Neuron (in vitro differentiated cells): ENCODE measurements at regions not wholly inside any gene's neighbourhood (a gene's known extent, or its start where the extent isn't known, plus 50 kb on each side); places are given as distances from the start of the nearest gene placed in this dataset.
"Not testable (repeated sequence)": the region's sequence is repeated elsewhere in the genome, so short reads cannot be mapped to it uniquely, and the experiment has no call there.

Experiments
- H2AFZ ChIP-seq: one replicate; pipeline ENCODE4 v1.6.1; 2013; ENCODE audit warnings: low read depth, mild to moderate bottlenecking, inconsistent platforms, low read length, moderate library complexity
- H3K27me3 ChIP-seq: one replicate; pipeline ENCODE4 v1.6.1; 2013; ENCODE audit warnings: low read length; ENCODE audit not compliant: insufficient read depth
- H3K36me3 ChIP-seq: one replicate; pipeline ENCODE4 v1.6.1; 2013; ENCODE audit warnings: low read length; ENCODE audit not compliant: insufficient read depth
- H3K4me1 ChIP-seq: one replicate; pipeline ENCODE4 v1.6.1; 2013; ENCODE audit warnings: low read length; ENCODE audit not compliant: insufficient read depth
- H3K4me3 ChIP-seq: 2 replicates; pipeline ENCODE4 v1.5.1; 2013; ENCODE audit warnings: mild to moderate bottlenecking, low read length, moderate library complexity
- H3K9me3 ChIP-seq: one replicate; pipeline ENCODE4 v1.6.1; 2013; ENCODE audit warnings: low read length

DNA sequence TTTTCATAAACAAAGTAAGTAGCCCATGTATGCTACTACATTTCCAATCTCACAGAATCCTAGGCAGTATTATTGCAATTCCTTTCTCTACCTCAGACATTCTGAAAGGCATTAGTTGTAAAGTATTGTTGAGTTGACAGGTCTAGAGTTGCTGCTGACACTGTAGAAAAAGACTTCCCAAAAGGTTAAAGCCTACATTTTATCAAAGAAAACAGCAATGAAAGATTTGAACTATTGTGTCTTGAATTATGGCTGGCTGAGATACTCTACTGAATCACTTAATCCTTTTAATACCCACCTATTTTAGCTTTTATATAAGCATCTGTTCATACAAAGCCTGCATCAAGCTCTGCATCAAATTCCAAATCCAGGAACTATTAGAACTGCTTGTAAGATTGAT is 1082.0 kb downstream of the OLFM4 start:
- no peak overlapping the region for H3K4me3 ChIP-seq
- H3K4me1 ChIP-seq = peaks cover 2% of the 10 kb centered on the region
- no peaks in the 10 kb centered on the region for H3K9me3 ChIP-seq
- no peaks in the 10 kb centered on the region for H3K36me3 ChIP-seq
- H2AFZ ChIP-seq = no peak overlapping the region
- H3K27me3 ChIP-seq = no peaks in the 10 kb centered on the region

DNA sequence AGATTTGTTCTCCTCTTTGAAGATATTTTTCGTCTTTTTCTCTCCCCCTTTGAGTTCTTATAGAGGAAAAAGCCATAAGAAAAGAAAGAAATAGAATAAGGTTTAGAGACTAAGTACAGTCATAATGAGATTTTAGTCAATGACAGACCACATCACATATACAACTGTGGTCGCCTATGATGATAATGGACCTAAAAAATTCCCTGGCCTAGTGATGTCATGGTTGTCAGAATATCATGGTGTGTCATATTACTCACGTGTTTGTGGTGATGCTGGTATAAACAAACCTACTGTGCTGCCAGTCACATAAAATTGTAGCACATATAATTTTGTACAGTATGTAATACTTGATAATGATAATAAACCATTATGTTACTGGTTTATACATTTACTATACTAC is 1096.1 kb downstream of the OLFM4 start:
- Histone ChIP-seq H3K9me3 (no peaks in the 10 kb centered on the region), H2AFZ (no peak overlapping the region), H3K27me3 (no peaks in the 10 kb centered on the region), H3K4me1 (no peaks in the 10 kb centered on the region), H3K36me3 (no peaks in the 10 kb centered on the region), H3K4me3 (no peak overlapping the region)

DNA sequence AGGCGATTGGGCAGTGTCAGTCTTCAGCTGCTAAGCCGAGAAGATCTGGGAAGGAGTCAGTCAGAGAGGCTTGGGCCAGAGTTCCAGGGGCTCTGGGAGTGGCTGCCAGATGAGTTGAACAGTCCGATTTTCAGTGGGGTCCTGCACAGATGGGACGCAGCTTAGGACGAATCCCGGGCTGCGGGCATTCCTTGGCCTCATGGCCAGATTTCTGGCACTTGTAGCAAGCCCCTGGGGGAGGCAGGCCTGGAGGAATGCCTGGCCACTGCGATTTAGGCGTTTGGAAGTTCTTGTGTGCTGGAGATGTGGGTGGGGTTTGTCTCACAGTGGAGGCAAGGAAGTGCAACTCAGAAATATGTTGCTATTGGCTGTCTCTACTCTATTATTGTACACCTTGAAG is 1102.3 kb downstream of the OLFM4 start:
- not testable (repeated sequence) for H3K9me3 ChIP-seq, H3K4me3 ChIP-seq

DNA sequence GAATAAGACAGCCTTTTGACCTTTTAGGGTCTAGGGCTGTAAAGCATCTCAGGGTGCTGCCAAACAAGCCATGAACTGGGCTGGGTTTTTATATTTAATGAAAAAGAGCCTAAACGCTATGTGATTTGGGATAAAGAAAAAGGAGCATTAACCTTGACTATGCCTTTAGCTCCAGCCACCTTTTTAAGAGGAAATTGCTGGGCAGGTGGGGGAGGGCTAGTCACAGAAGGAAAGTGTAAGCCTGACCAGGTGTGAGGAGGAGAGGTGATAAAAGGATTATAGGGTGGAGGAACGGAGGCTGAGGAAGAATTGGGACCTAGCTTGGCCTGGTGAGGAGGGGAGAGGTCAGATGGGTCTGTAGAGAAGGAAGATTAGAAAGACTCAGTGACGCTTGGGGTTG is 1102.8 kb downstream of the OLFM4 start:
- H3K9me3 ChIP-seq, H3K4me1 ChIP-seq, H3K4me3 ChIP-seq, H3K27me3 ChIP-seq, H2AFZ ChIP-seq, H3K36me3 ChIP-seq: not testable (repeated sequence)

More for the DNA sequence above, 1102.3 kb downstream of the OLFM4 start:
- H3K27me3 ChIP-seq, H3K4me1 ChIP-seq, H2AFZ ChIP-seq, H3K36me3 ChIP-seq: not testable (repeated sequence)

DNA sequence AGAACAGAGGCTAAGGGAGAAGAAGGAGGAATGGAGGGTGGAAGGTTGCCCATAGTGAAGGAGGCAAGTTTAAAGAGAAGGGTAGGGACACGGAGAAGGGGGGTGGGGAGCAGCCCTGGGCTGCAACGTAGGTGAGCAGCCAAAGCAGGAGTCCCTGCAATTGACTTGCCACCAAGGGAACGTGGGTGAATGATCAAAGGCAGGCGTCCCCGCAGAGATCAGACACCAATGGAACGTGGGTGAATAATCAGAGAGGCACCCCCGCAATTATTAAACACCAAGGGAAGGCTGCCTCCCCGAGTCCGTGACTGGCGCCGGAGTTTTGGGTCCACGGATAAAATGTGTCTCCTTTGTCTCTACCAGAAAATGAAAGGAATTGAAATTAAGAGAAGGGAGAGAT is 1103.5 kb downstream of the OLFM4 start:
- H3K4me1 ChIP-seq, H3K36me3 ChIP-seq, H3K9me3 ChIP-seq, H3K4me3 ChIP-seq, H2AFZ ChIP-seq, H3K27me3 ChIP-seq: not testable (repeated sequence)

GRCh38 chr13:54132720-54133119 is 1104.1 kb downstream of the OLFM4 start:
- H3K9me3 ChIP-seq, H2AFZ ChIP-seq, H3K4me1 ChIP-seq, H3K4me3 ChIP-seq, H3K27me3 ChIP-seq, H3K36me3 ChIP-seq: not testable (repeated sequence)

- Histone ChIP-seq H3K4me3 (no peak overlapping the region), H3K4me1 (no peaks in the 10 kb centered on the region), H2AFZ (no peak overlapping the region), H3K9me3 (no peaks in the 10 kb centered on the region), H3K27me3 (no peaks in the 10 kb centered on the region), H3K36me3 (no peaks in the 10 kb centered on the region)
Observed at GRCh38 chr13:54133746-54134145, 1105.1 kb downstream of the OLFM4 start.

GRCh38 chr13:54144828-54145227 is 1116.2 kb downstream of the OLFM4 start:
- no peaks in the 10 kb centered on the region for H3K36me3 ChIP-seq
- H3K4me3 ChIP-seq = no peak overlapping the region
- no peak overlapping the region for H2AFZ ChIP-seq
- H3K9me3 ChIP-seq = no peaks in the 10 kb centered on the region
- H3K4me1 ChIP-seq = peaks cover 4% of the 10 kb centered on the region
- H3K27me3 ChIP-seq = no peaks in the 10 kb centered on the region

- Histone ChIP-seq H3K36me3 (no peaks in the 10 kb centered on the region), H3K27me3 (no peaks in the 10 kb centered on the region), H3K4me3 (no peak overlapping the region), H2AFZ (no peak overlapping the region), H3K9me3 (no peaks in the 10 kb centered on the region), H3K4me1 (no peaks in the 10 kb centered on the region)
Observed at GRCh38 chr13:54150851-54151250, 1122.2 kb downstream of the OLFM4 start.

DNA sequence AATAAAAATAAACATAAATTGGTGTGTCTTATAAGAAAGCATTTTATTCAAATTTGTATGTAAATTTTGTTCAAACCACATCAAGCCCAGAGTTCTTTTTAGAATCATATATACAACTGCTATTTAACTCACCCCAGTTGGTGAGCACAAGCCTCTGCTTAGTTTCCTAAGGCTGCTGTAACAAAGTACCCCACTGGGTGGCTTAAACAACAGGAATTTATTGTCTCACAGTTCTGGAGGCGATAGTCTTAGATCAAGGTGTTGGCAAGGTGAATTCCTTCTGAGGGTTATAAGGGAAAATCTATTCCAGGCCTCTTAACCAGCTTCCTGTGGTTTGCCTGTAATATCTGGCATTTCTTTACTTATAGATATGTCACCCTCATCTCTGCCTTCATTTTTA is 1133.5 kb downstream of the OLFM4 start:
- Histone ChIP-seq H3K4me3 (no peak overlapping the region), H3K36me3 (no peaks in the 10 kb centered on the region), H3K9me3 (no peaks in the 10 kb centered on the region), H3K4me1 (no peaks in the 10 kb centered on the region), H3K27me3 (no peaks in the 10 kb centered on the region), H2AFZ (no peak overlapping the region)

DNA sequence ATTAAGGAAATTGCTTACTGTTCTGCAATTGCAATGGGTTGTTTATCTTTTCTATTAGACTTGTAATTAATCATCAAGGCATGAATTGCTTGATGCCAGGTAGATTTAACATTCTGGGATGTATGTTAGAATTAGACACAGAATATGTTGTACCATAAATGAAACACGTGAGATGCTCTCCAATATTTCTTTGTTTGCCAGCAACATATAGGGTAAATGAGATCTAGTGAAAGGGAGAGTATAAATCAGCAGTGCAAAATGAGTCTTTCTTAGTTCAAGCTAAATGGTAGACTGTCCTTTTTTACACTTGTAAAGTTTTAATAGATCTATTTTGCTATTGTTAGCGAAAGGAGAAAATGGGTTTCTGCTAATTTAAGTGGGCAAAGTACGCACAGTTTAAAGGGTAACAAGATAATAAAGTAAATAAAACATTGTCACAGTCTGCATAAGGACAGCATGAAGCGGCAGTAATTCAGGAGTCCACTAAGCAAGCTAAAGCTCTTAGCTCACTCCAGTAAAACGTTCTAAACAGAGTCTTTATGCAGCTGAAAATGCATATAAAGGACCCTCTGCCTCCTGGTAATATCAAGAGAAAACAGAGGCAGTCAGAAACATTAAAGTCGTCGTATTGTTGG is 1137.1 kb downstream of the OLFM4 start:
- Histone ChIP-seq H2AFZ (no peak overlapping the region), H3K4me3 (no peak overlapping the region), H3K36me3 (no peaks in the 10 kb centered on the region), H3K27me3 (no peaks in the 10 kb centered on the region), H3K4me1 (no peaks in the 10 kb centered on the region), H3K9me3 (no peaks in the 10 kb centered on the region)

- no peaks in the 10 kb centered on the region for H3K9me3 ChIP-seq
- peaks cover 16% of the 10 kb centered on the region for H3K4me1 ChIP-seq
- H3K4me3 ChIP-seq = no peak overlapping the region
- no peaks in the 10 kb centered on the region for H3K36me3 ChIP-seq
- no peaks in the 10 kb centered on the region for H3K27me3 ChIP-seq
- no peak overlapping the region for H2AFZ ChIP-seq
Observed at GRCh38 chr13:54173996-54174395, 1145.4 kb downstream of the OLFM4 start.

DNA sequence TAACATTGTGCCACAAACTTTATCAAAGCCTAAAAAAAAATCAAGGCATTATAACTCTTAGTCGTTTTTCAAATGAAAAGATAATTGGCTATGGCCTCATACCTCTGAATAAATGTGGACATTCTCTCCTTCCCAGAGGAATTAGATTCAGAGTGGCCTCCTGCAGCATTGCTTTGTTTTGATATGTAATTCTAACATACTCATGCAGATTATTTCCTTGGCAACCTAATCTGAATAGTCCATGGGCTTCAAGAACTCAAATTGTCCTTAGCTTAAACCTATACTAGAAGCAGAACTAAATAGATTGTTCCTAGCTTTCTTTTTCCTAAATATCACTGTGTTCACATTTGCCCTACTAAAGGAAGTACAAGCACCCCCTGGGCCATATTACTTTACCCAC is 1146.9 kb downstream of the OLFM4 start:
- H3K4me1 ChIP-seq = peaks cover 16% of the 10 kb centered on the region
- no peak overlapping the region for H2AFZ ChIP-seq
- no peaks in the 10 kb centered on the region for H3K9me3 ChIP-seq
- H3K4me3 ChIP-seq = no peak overlapping the region
- H3K36me3 ChIP-seq = no peaks in the 10 kb centered on the region
- no peaks in the 10 kb centered on the region for H3K27me3 ChIP-seq

GRCh38 chr13:54177466-54177865 is 1148.9 kb downstream of the OLFM4 start:
- H3K27me3 ChIP-seq = no peaks in the 10 kb centered on the region
- no peak overlapping the region for H3K4me3 ChIP-seq
- H3K36me3 ChIP-seq = no peaks in the 10 kb centered on the region
- peaks cover 16% of the 10 kb centered on the region for H3K4me1 ChIP-seq
- H2AFZ ChIP-seq = no peak overlapping the region
- H3K9me3 ChIP-seq = no peaks in the 10 kb centered on the region
